ENCODE measurements at regions not wholly inside any gene's neighbourhood (a gene's known extent, or its start where the extent isn't known, plus 50 kb on each side); places are given as distances from the start of the nearest gene placed in this dataset.

DNA sequence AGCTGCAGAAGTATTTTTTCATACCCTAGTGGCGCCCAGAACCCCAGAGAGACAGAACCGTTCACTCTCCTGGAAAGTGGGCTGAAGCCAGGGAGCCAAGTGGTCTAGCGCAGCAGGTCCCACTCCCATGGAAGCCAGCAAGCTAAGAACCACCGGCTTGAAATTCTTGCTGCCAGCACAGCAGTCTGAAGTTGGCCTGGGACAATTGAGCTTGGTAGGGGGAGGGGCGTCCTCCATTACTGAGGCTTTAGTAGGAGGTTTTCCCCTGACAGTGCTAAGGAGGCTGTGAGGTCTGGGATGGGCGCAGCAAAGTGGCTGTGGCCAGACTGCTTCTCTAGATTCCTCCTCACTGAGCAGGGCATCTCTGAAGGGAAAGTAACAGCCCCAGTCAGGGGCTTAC lies 84.5 kb upstream of the ATXN3L start:
- Histone ChIP-seq H3K36me3 (ENCODE audit: control insufficient read depth in 2 of 2, extremely low read depth in 1 of 2, insufficient read depth in 2 of 2, low read length in 2 of 2) (no peaks in the 10 kb centered on the region), H3K9ac (ENCODE audit: control insufficient read depth, extremely low read depth, insufficient read depth, low read length) (no peak overlapping the region), H3K9me3 (ENCODE audit: control insufficient read depth, low read depth, low read length) (peaks cover 2% of the 10 kb centered on the region), H3K27me3 (ENCODE audit: control insufficient read depth, extremely low read depth, insufficient read depth, low read length) (no peaks in the 10 kb centered on the region), H3K9me1 (ENCODE audit: control insufficient read depth, extremely low read depth, insufficient read depth, low read length) (no peaks in the 10 kb centered on the region), H3K79me2 (ENCODE audit: control insufficient read depth, insufficient read depth, low read length) (no peaks in the 10 kb centered on the region), H3K4me2 (ENCODE audit: control insufficient read depth, extremely low read depth, insufficient read depth, low read depth, low read length) (no peak overlapping the region), H2AFZ (ENCODE audit: control insufficient read depth, low read length) (no peak overlapping the region), H4K20me1 (ENCODE audit: control insufficient read depth, extremely low read depth, insufficient read depth, low read length) (no peaks in the 10 kb centered on the region), H3K4me1 (ENCODE audit: control insufficient read depth, extremely low read depth, insufficient read depth, low read length) (peaks cover 4% of the 10 kb centered on the region), H3K4me3 (ENCODE audit: control insufficient read depth in 2 of 3, extremely low read depth in 1 of 3, insufficient read depth in 2 of 3, low read depth in 1 of 3, low read length in 3 of 3) (no peak overlapping the region), H3K27ac (ENCODE audit: control insufficient read depth, insufficient read depth, low read length) (no peak overlapping the region)
- no peak for FAIRE-seq
- DNase-seq (ENCODE audit: low read depth, low spot score), result no peak
- dilution Hi-C loops (cut with MboI; ENCODE audit: extremely low pct_ligation_motif_present, low sequenced_read_pairs), result no loop called here
- TF ChIP-seq, protein P1, sequence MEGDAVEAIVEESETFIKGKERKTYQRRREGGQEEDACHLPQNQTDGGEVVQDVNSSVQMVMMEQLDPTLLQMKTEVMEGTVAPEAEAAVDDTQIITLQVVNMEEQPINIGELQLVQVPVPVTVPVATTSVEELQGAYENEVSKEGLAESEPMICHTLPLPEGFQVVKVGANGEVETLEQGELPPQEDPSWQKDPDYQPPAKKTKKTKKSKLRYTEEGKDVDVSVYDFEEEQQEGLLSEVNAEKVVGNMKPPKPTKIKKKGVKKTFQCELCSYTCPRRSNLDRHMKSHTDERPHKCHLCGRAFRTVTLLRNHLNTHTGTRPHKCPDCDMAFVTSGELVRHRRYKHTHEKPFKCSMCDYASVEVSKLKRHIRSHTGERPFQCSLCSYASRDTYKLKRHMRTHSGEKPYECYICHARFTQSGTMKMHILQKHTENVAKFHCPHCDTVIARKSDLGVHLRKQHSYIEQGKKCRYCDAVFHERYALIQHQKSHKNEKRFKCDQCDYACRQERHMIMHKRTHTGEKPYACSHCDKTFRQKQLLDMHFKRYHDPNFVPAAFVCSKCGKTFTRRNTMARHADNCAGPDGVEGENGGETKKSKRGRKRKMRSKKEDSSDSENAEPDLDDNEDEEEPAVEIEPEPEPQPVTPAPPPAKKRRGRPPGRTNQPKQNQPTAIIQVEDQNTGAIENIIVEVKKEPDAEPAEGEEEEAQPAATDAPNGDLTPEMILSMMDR (optimal IDR thresholded peaks at IDR 0.05 in 1 of 3, IDR thresholded peaks at IDR 0.05 in 1 of 3, conservative IDR thresholded peaks at IDR 0.05 in 1 of 3; ENCODE audit: extremely low read depth in 1 of 3, insufficient read depth in 2 of 3, low read length in 3 of 3), result no peak
- TF ChIP-seq EZH2 (IDR thresholded peaks at IDR 0.05; ENCODE audit: low read length), result no peak

DNA sequence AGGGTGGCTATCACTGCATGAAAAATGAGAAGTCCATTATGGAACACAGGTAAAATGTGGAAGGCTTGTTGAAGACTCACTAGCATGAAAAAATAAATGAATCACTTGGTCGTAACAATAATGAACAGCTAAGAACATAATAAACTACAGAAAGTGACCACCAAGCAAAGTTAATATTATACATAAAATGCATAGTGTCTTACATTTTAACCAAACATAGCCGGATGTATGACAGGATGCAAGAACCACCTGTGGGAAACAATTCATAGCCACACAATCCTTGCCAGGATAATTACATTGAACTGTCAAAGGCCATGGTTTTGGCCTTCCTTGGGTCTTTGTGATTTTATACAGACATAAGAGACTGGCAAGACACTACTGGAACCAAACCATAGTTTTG lies 81.9 kb upstream of the ATXN3L start:
- Histone ChIP-seq H3K9me3 (ENCODE audit: control insufficient read depth, low read depth, low read length) (peaks cover 2% of the 10 kb centered on the region), H3K4me2 (ENCODE audit: control insufficient read depth, extremely low read depth, insufficient read depth, low read depth, low read length) (no peak overlapping the region), H2AFZ (ENCODE audit: control insufficient read depth, low read length) (no peak overlapping the region), H3K9me1 (ENCODE audit: control insufficient read depth, extremely low read depth, insufficient read depth, low read length) (no peaks in the 10 kb centered on the region), H3K4me1 (ENCODE audit: control insufficient read depth, extremely low read depth, insufficient read depth, low read length) (peaks cover 27% of the 10 kb centered on the region), H3K27ac (ENCODE audit: control insufficient read depth, insufficient read depth, low read length) (no peak overlapping the region), H3K4me3 (ENCODE audit: control insufficient read depth in 2 of 3, extremely low read depth in 1 of 3, insufficient read depth in 2 of 3, low read depth in 1 of 3, low read length in 3 of 3) (no peak overlapping the region), H3K36me3 (ENCODE audit: control insufficient read depth in 2 of 2, extremely low read depth in 1 of 2, insufficient read depth in 2 of 2, low read length in 2 of 2) (no peaks in the 10 kb centered on the region), H4K20me1 (ENCODE audit: control insufficient read depth, extremely low read depth, insufficient read depth, low read length) (no peaks in the 10 kb centered on the region), H3K27me3 (ENCODE audit: control insufficient read depth, extremely low read depth, insufficient read depth, low read length) (no peaks in the 10 kb centered on the region), H3K79me2 (ENCODE audit: control insufficient read depth, insufficient read depth, low read length) (no peaks in the 10 kb centered on the region), H3K9ac (ENCODE audit: control insufficient read depth, extremely low read depth, insufficient read depth, low read length) (no peak overlapping the region)
- dilution Hi-C loops (cut with MboI; ENCODE audit: extremely low pct_ligation_motif_present, low sequenced_read_pairs), result no loop called here
- DNase-seq (ENCODE audit: low read depth, low spot score) (no peak), FAIRE-seq (no peak)
- TF ChIP-seq EZH2 (IDR thresholded peaks at IDR 0.05; ENCODE audit: low read length), result no peak
- TF ChIP-seq, protein P1 (optimal IDR thresholded peaks at IDR 0.05 in 1 of 3, IDR thresholded peaks at IDR 0.05 in 1 of 3, conservative IDR thresholded peaks at IDR 0.05 in 1 of 3; ENCODE audit: extremely low read depth in 1 of 3, insufficient read depth in 2 of 3, low read length in 3 of 3), result no peak

Data from keratinocyte (primary cell).